HG03108 (cell line): ENCODE measurements at regions not wholly inside any gene's neighbourhood (a gene's known extent, or its start where the extent isn't known, plus 50 kb on each side); places are given as distances from the start of the nearest gene placed in this dataset.

Source experiments
- ATAC-seq: cut with Tn5 transposase; IDR thresholded peaks from one replicate; pipeline ENCODE4 v1.9.1; 2021; ENCODE audit warnings: moderate library complexity; ENCODE audit not compliant: unreplicated experiment

DNA sequence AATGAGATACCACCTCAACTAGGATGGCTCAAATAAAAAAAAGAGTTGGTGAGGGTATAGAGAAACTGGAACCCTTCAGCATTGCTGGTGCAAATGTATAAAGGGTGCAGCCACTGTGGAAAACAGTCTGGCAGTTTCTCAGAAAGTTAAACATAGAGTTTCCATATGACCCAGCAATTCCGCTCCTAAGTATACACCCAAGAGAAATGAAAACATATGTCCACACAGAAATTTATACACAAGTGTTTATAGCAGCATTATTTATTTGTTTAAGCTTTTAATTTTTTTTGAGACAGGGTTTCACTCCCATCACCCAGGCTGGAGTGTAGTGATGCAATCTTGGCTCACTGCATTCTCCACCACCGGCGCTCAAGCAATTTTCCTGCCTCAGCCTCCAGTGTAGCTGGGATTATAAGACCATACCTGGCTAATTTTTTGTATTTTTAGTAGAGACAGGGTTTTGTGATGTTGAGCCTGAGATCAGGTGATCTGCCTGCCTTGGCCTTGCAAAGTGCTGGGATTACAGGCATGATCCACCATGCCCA is 118.2 kb upstream of the KIF5B start:
- no peak for ATAC-seq

DNA sequence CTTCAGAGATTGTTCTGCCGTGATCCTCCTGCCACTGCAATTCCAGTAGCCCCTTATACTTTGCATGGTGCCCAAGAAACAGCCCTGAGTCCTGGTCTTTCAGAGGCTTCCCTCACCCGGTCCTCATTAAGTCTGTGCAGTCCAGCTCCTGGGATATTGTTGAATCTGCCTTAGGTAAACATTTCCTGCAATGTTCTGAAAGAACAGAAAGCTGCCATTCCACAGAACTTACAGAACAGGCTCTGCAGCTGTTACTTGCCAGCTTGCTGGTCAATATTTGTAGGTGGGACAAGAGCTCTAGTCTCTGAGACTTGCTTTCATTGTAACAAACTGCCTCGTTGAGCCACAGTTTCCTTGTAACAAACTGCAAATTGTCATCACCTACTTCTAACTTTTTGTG is 115.0 kb upstream of the KIF5B start:
- ATAC-seq: no peak

DNA sequence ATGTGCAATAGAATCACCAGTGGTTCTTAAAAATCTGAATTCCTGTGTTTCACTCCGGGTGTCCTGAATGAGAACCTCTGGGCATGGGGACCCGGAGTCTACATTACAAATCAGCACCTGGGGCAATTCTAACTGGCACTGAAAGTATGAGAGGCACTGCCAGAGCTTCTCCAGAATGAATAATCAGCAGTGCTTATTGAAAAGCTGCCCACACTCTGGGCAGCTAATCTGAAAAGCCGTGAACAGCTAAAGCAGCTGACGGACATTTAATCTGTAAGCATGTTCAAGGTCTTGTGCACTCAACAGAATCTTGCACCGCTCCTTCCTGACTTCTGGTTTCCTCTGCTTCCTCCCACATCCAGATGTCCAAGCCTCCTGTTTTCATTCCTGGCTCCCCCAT is 113.3 kb upstream of the KIF5B start:
- no peak for ATAC-seq

DNA sequence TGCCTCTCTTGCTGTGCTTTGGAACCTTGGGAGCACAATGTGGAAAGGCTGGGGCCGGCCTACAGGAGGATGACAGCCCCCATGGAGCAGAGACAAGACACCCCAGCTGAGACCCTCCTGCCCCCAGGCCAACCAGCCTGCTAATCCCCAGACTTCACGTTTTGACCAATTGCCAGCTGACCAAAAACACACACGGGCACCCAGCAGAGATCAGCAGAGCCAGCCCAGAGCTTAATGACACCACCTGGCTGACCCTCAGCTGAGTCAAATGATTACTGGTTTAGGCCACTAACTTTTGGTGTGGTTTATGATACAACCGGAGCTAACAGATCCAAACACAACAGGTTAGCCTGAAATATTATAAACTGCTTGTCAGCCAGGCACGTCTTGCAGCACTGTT is 111.2 kb upstream of the KIF5B start:
- no peak for ATAC-seq

DNA sequence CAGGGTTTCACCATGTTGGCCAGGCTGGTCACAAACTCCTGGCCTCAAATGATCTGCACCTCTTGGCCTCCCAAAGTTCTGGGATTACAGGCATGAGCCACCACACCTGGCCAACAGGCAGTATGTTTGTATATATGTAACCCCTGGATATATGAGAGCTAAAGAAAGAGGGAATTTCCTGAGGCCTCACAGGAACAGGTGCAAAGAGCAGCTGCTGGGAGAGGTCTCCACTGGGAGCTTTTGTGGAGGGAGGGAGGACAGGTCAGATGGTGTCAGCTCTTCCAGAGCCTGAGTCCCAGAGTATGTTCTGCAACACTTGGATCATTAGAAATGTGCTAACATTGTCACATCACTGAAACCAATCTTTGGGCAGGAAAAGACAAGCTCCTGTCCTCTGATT is 110.1 kb upstream of the KIF5B start:
- ATAC-seq: no peak

DNA sequence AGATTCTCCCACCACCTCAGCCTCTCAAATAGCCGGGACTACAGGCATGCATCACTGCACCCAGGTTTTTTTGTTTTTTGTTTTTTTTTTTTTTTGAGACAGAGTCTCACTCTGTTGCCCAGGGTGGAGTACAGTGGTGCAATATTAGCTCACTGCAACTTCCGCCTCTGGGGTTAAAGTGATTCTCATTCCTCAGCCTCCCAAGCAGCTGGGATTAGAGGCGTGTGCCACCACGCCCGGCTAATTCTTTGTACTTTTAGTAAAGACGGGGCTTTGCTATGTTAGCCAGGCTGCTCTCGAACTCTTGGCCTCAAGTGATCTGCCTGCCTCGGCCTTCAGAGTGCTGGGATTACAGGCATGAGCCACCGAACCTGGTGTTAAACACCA is 107.5 kb upstream of the KIF5B start:
- no peak for ATAC-seq

DNA sequence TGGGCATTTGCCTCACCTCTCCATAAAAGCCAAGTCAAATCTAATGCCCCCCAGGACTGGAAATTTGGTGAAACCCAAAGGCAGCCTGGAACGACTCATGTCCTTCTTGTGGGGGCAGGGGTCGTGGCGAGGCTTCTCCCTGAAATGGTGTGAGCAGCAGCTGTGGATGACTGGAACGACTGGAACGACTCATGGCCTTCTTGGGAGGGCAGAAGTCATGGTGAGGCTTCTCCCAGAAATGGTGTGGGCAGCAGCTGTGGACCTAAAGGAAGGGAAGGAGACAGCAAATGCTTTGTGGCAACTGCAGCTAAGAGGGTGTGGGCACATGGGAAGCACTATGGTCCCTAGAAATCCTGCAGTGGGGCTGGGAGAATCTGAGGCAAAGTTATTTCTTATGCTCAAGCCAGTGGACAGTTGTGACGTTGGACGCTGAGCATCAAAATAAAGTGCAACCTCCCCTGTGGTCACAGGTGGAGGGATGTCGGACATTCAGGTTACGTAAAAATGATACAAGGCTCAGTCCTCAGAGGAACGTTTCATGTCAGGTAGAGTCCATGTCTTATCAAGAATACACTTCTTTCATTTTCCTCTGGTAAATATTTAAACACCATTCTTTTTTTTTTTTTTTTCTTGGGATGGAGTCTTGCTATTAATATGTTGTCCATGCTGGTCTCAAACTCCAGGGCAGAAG is 107.0 kb upstream of the KIF5B start:
- no peak for ATAC-seq

DNA sequence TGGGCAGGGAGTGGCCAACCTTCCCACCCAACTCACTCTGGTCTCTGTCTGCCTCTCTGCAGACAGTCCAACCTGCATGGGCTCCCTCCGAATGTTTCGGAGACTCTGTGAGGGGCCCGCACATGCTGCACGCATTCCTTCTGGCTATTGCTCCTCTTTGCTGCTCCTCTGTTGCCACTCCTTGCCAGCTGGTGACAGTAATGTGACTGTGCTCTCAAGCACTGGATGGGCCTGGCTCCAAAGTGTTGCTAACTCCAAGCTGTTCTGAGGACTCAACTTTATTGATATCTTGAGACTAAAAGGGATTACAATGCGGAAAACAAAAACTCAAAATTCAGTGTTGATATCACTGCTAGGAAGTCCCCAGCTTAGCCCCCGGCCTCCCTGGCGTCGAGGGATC is 105.4 kb upstream of the KIF5B start:
- ATAC-seq: no peak

DNA sequence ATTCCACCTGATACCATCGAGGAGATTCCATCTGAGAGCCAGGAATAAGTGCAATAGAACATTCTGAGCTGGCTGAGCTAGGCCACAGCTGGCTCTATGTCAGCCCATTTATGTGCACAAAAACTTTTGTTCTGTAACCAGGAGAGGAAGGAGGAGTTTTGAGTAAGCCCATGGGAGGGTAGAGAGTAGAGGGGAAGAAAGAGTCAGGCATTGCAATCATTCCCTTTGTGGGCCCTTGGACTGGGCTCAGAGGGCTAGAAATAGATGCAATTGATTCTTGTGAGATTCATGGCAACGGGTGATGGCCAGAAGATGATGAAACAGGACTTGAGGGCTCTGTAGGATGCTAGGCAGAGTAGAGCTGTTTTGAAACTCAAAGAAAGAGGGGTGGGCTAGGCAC is 104.6 kb upstream of the KIF5B start:
- no peak for ATAC-seq

DNA sequence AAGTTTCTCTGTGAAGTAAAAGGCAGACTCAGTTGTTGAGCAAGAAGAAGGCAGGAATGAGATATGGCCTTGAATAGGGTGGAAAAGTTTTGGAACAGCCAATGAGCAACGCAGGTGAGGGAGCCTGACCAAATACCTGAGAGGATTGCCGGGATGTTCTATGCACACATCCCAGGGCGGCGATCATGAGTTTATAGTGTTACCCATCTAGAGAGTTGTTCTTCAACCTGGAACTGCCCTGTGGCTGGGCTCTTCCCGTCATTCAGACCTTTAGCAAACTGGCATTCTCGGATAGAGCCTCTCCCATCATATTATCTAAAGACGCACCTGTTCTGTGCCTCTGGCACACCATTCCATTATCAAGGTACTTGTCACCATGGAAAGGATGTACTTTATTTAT is 103.0 kb upstream of the KIF5B start:
- no peak for ATAC-seq

DNA sequence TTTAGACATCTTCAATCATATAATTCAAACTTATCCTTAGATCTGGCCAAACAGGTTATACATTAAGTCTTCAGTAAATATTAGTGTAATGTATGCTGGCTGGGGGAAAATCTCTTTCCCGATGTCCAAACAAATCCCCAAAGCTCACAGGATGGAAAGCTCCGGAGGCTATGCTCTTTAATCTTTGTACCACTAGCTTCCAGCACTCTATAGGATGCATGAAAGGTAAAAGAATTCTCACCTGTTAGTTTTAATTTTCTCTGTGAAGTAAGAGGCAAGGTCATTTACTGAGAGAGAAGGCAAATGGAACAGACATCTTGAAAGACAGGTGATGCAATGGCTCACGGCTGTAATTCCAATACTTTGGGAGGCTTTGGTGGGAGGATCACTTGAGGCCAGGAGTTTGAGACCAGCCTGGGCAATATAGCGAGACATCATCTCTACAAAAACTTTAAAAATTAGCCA is 99.8 kb upstream of the KIF5B start:
- ATAC-seq: no peak

DNA sequence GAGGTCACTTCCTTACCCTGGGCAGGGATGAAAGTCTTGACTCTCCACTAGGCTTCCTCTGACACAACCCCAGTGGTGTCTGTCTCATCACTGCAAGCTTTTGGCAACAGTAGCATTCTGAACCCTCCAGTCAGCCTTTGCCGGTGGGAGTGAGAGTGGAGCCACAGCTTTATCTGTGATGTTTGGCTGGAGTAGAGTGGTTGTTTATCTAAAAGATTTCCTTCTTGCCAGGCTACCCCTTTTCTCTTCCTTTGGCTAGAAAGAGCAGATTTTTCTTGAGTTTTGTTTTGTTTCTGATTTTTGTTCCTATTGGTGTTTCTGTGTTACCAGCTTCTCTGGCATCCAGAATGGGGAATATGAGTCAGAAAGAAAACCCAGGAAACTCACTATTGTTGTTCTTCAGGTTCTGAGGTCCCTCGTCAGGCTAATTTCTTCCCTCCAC is 98.9 kb upstream of the KIF5B start:
- no peak for ATAC-seq

DNA sequence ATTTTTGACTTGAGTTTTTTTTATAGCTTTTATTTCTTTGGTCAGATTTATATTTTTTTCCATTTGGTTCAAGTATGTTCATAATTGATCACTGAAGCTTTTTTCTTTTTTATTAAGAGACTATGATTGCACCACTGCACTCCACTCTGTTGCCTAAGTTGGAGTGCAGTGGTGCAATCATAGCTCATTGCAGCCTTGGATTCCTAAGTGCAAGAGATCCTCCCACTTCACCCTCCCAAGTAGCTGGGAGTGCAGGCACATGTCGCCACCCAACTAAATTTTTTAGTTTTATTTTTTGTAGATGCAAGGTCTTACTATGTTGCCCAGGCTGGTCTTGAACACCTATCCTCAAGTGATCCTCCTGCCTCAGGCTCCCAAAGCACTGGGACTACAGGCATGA is 97.7 kb upstream of the KIF5B start:
- ATAC-seq: no peak

DNA sequence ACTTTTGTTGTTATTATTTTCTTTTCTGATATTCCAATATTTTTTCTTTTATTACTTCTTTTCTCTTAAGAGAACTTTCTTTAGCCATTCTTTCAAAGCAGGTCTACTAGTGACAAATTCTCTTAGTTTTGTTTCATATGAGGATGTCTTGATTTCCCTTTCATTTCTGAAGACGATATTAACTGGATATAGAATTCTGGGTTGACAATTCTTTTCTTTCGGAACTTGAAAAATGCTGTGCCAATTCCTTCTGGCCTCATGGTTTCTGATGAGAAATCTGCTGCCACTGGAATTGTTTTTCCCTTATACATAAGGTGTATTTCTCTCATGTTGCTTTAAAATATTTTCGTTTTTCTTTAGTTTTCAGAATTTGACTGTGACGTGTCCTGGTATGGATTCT is 97.0 kb upstream of the KIF5B start:
- no peak for ATAC-seq

DNA sequence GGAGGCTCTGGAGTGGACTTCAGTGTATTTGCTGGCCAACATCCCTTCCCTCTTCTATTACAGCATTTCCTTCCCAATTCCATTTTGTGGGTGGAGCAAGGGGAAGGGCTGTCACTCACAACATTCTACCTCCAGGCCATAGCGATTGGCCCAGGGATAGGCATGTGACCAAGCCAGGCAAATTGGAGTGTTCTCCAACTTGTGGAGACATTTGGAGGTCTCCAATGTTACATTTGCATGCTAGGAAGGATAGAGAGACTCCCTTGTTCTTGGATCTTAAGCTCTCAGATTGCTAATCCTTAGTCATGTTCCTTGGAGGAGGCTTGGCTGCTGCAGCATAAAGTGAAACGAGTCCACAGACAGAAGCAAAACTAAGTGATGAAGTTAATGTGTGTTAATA is 95.6 kb upstream of the KIF5B start:
- no peak for ATAC-seq

DNA sequence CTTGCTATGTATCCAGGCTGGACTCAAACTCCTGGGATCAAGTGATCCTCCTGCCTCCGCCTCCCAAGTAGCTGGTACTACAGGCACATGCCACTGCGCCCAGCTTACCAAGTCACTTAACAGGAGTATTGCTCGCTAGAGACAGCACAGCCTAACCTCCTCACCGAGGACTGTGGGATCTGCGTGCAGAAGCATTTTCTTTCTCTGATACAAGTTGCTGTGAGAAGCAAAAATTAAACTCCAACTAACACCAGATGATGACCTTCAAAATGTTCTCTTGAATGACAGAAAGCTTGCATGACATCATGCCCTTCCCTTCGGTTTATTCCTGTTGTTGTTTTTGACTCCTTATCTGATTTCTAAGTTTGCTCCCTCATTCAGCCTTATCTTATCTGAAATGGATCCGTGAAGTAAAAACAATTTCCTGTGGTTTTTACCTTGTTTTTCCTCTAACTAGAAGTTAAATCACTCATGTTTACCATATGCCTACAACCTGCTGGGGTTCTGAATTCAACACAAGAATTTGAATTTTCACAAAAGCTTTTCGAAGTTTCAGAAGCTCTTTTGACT is 94.4 kb upstream of the KIF5B start:
- no peak for ATAC-seq

DNA sequence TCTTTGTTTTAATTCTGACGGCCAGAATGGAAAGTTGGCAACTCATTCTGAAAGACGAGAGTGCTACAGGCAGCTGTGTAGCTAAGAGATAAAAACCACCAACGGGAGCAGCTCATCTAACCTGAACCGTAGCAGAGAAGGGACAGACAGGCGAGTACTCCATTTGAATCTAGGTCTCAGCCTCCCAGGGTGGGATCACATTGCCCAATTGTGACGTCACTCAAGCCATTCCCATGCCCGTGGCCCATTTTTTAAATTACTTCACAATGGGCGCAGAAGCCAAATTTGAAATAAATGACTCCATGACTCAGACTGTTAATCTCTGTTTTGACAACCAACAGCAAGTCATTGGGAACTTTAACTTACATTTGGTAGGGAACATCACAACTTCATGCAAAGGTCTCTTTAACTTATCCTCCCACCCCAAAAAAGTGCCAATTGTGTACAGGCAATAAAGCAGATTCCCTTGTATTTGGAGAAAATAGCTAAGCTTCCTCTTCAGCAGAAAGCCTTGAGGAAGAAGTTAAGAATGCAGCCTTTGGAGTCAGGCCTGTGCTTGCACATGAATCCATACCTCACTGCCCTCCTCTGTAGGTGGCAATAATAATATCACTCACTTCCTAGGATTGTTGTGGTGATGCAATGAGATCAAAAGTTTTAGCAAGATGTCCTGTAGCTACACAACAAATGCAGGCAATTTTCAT is 93.2 kb upstream of the KIF5B start:
- ATAC-seq: peak; percentile 93

DNA sequence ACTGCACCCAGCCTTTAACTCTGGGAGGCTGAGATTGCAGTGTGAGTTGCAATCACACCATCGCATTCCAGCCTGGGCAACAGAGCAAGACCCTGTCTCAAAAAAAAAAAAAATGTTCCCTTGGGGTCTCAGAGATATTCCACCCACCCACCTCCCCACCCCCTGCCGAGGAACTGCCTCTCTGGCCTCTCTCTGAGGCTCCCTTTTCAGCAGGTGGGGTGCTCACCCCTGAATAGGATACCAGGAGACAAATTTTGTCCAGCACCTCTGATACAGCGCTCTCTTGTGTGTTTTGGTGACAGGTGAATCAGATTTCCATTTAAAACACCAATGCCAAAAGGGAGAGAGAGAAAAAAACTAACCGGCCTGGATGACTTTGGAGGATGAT is 92.6 kb upstream of the KIF5B start:
- ATAC-seq: peak; percentile 14

DNA sequence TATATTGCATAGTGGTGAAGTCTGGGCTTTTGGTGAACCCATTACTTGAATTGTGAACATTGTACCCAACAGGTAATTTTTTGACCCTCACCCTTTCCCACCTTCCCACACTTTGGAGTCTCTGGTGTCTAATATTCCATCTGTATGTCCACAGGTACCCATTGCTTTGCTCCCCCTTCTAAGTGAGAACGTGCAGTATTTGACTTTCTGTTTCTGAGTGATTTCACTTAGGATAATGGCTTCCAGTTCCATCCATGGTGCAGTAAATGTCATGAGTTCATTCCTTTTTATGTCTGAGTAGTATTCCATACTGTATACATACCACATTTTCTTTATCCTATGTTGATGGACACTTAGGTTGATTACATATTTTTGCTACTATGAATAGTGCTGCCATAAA is 91.5 kb upstream of the KIF5B start:
- no peak for ATAC-seq

DNA sequence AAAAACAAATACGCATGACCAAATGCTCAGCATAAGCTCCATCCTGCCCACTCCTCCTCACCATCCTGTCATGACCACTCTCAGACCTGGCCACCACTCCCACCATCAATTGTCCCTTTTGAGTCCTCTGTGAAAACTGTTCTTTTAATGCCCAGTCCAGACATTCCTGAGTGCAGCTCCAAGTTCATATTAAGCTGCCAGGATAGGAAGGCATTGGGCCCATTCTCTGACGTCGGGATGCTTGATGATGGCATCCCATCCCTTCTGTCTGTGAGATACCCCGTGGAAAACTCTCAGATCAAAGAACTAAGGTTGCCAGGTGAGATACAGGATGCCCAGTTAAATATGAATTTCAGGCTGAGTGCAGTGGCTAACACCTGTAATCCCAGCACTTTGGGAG is 89.9 kb upstream of the KIF5B start:
- no peak for ATAC-seq

DNA sequence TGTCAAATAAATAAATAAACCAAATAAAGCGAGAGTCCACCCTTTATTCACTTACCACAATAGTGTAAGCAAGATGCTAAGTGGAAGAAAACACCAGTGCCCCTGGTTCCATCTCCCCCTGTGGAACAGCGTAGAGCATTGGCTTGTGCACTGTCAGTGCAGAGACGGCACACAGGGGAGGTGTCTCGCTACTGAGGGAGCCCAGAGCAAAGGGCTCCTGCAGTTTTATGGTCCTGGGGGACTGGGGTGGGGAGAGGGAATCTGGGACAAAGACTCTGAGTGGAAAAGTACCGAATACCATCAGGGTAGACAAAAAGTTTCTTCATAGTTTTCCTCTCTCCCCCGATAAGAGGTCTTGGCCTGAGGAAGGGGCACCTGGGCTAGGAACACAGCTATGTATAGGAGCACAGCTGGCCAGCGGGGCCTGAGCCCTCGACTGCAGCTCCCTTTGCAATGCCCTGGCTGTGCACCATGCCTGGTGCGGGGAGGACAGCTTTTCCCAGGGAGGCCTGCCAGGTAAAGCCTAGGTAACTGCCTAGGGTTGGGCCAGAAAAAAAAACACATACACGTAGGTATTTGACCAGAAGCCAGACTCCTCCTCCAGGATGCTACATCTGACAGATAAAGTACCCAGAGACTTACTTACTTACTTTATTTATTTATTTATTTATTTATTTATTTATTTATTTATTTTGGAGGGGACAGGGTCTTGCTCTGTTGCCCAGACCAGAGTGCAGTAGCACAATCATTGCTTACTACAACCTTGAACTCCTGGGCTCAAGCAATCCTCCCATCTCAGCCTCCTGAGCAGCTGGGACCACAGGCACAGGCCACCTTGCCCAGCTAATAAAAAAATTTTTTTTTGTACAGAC is 88.8 kb upstream of the KIF5B start:
- no peak for ATAC-seq
